ENCODE measurements at regions not wholly inside any gene's neighbourhood (a gene's known extent, or its start where the extent isn't known, plus 50 kb on each side); places are given as distances from the start of the nearest gene placed in this dataset.

DNA sequence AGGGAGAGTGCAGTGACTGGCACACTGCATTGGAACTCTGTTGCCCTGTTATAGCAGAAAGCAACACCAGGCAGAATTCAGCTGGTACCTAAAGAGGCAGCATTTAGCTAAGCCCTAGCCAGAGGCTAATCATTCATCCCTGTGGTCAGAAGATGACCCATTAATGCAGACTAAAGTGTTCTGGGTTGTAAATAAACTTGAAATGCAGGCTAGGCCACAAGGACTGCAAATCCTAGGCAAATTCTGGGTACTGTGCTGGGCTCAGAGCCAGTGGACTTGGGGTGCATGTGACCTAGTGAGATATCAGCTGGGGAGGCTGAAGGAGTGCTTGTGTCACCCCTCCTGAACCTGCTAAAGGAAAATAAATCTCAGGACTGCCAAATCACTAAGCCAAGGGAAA is 91.2 kb downstream of the LPAR4 start:
- TF ChIP-seq, protein P1, sequence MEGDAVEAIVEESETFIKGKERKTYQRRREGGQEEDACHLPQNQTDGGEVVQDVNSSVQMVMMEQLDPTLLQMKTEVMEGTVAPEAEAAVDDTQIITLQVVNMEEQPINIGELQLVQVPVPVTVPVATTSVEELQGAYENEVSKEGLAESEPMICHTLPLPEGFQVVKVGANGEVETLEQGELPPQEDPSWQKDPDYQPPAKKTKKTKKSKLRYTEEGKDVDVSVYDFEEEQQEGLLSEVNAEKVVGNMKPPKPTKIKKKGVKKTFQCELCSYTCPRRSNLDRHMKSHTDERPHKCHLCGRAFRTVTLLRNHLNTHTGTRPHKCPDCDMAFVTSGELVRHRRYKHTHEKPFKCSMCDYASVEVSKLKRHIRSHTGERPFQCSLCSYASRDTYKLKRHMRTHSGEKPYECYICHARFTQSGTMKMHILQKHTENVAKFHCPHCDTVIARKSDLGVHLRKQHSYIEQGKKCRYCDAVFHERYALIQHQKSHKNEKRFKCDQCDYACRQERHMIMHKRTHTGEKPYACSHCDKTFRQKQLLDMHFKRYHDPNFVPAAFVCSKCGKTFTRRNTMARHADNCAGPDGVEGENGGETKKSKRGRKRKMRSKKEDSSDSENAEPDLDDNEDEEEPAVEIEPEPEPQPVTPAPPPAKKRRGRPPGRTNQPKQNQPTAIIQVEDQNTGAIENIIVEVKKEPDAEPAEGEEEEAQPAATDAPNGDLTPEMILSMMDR (IDR thresholded peaks at IDR 0.05) = no peak
- TF ChIP-seq POLR2A (IDR thresholded peaks at IDR 0.05) (no peak), EP300 (IDR thresholded peaks at IDR 0.05; ENCODE audit: low read depth) (no peak)

Measured in transverse colon (tissue), 3 donors.